ENCODE measurements at regions not wholly inside any gene's neighbourhood (a gene's known extent, or its start where the extent isn't known, plus 50 kb on each side); places are given as distances from the start of the nearest gene placed in this dataset.

GRCh38 chr2:125559186-125559585 is 1096.8 kb upstream of the GYPC start:
- Histone ChIP-seq H3K79me2 (ENCODE audit: insufficient read depth, low read length) (no peaks in the 10 kb centered on the region), H3K4me2 (replicated peaks; ENCODE audit: extremely low read depth, low read length, poor library complexity, severe bottlenecking) (no peak overlapping the region), H3K9ac (ENCODE audit: insufficient read depth, low read length, poor library complexity, severe bottlenecking) (no peak overlapping the region), H2AFZ (ENCODE audit: insufficient read depth, low read depth, low read length, poor library complexity, severe bottlenecking) (no peak overlapping the region), H3K4me1 (ENCODE audit: control insufficient read depth in 1 of 2, insufficient read depth in 2 of 2, low read length in 2 of 2) (no peaks in the 10 kb centered on the region), H3K27ac (ENCODE audit: low read depth in 1 of 2, low read length in 2 of 2) (no peak overlapping the region), H3K4me3 (replicated peaks in 1 of 3; ENCODE audit: low read depth in 2 of 3, low read length in 3 of 3) (no peak overlapping the region), H3K27me3 (ENCODE audit: control insufficient read depth in 2 of 2, insufficient read depth in 2 of 2, low read length in 2 of 2) (no peaks in the 10 kb centered on the region), H3K36me3 (replicated peaks in 1 of 2; ENCODE audit: control insufficient read depth in 1 of 2, insufficient read depth in 2 of 2, low read length in 2 of 2) (no peaks in the 10 kb centered on the region), H3K9me3 (replicated peaks in 1 of 2; ENCODE audit: control insufficient read depth in 1 of 2, insufficient read depth in 1 of 2, low read length in 2 of 2) (peaks cover 0 to 5% of the 10 kb centered on the region in 2 donors), H4K20me1 (ENCODE audit: insufficient read depth, low read length) (no peaks in the 10 kb centered on the region)
- no CpG with 5 or more reads among the region's 3 CpGs for WGBS (ENCODE audit: insufficient coverage)
- TF ChIP-seq, protein P1, sequence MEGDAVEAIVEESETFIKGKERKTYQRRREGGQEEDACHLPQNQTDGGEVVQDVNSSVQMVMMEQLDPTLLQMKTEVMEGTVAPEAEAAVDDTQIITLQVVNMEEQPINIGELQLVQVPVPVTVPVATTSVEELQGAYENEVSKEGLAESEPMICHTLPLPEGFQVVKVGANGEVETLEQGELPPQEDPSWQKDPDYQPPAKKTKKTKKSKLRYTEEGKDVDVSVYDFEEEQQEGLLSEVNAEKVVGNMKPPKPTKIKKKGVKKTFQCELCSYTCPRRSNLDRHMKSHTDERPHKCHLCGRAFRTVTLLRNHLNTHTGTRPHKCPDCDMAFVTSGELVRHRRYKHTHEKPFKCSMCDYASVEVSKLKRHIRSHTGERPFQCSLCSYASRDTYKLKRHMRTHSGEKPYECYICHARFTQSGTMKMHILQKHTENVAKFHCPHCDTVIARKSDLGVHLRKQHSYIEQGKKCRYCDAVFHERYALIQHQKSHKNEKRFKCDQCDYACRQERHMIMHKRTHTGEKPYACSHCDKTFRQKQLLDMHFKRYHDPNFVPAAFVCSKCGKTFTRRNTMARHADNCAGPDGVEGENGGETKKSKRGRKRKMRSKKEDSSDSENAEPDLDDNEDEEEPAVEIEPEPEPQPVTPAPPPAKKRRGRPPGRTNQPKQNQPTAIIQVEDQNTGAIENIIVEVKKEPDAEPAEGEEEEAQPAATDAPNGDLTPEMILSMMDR (IDR thresholded peaks at IDR 0.05) = no peak
- Mint-ChIP-seq H3K27ac (no peak overlapping the region), H3K27me3 (ENCODE audit: low read depth in 3 of 3) (peaks cover 0 to 2% (median 0%) of the 10 kb centered on the region in 3 donors), H3K36me3 (no peaks in the 10 kb centered on the region), H3K4me1 (no peaks in the 10 kb centered on the region), H3K4me3 (no peak overlapping the region), H3K9me3 (peaks cover 0 to 11% (median 2%) of the 10 kb centered on the region in 7 donors)
- no peak for DNase-seq
- intact Hi-C loops (cut with micrococcal nuclease) = no loop called here

- Mint-ChIP-seq H3K4me1 (no peaks in the 10 kb centered on the region), H3K9me3 (peaks cover 0 to 11% (median 2%) of the 10 kb centered on the region in 7 donors), H3K27me3 (ENCODE audit: low read depth in 3 of 3) (peaks cover 0 to 2% (median 0%) of the 10 kb centered on the region in 3 donors), H3K4me3 (no peak overlapping the region), H3K27ac (no peak overlapping the region), H3K36me3 (no peaks in the 10 kb centered on the region)
- no peaks in the 10 kb centered on the region for H3K27me3 ChIP-seq (ENCODE audit: control insufficient read depth in 2 of 2, insufficient read depth in 2 of 2, low read length in 2 of 2)
- no CpG with 5 or more reads among the region's 1 CpG for WGBS (ENCODE audit: insufficient coverage)
- H3K79me2 ChIP-seq (ENCODE audit: insufficient read depth, low read length) = no peaks in the 10 kb centered on the region
- H3K36me3 ChIP-seq (replicated peaks in 1 of 2; ENCODE audit: control insufficient read depth in 1 of 2, insufficient read depth in 2 of 2, low read length in 2 of 2) = no peaks in the 10 kb centered on the region
- H3K9ac ChIP-seq (ENCODE audit: insufficient read depth, low read length, poor library complexity, severe bottlenecking) = no peak overlapping the region
- no peak for DNase-seq
- no peaks in the 10 kb centered on the region for H4K20me1 ChIP-seq (ENCODE audit: insufficient read depth, low read length)
- no peak overlapping the region for H3K4me2 ChIP-seq (replicated peaks; ENCODE audit: extremely low read depth, low read length, poor library complexity, severe bottlenecking)
- TF ChIP-seq, protein P1 (IDR thresholded peaks at IDR 0.05) = no peak
- peaks cover 0 to 5% of the 10 kb centered on the region in 2 donors for H3K9me3 ChIP-seq (replicated peaks in 1 of 2; ENCODE audit: control insufficient read depth in 1 of 2, insufficient read depth in 1 of 2, low read length in 2 of 2)
- intact Hi-C loops (cut with micrococcal nuclease) = no loop called here
- no peak overlapping the region for H3K4me3 ChIP-seq (replicated peaks in 1 of 3; ENCODE audit: low read depth in 2 of 3, low read length in 3 of 3)
- H2AFZ ChIP-seq (ENCODE audit: insufficient read depth, low read depth, low read length, poor library complexity, severe bottlenecking) = no peak overlapping the region
- no peaks in the 10 kb centered on the region for H3K4me1 ChIP-seq (ENCODE audit: control insufficient read depth in 1 of 2, insufficient read depth in 2 of 2, low read length in 2 of 2)
- no peak overlapping the region for H3K27ac ChIP-seq (ENCODE audit: low read depth in 1 of 2, low read length in 2 of 2)
These were observed 1095.1 kb upstream of the GYPC start for GRCh38 chr2:125560855-125561254.
